ENCODE measurements at regions not wholly inside any gene's neighbourhood (a gene's known extent, or its start where the extent isn't known, plus 50 kb on each side); places are given as distances from the start of the nearest gene placed in this dataset.

DNA sequence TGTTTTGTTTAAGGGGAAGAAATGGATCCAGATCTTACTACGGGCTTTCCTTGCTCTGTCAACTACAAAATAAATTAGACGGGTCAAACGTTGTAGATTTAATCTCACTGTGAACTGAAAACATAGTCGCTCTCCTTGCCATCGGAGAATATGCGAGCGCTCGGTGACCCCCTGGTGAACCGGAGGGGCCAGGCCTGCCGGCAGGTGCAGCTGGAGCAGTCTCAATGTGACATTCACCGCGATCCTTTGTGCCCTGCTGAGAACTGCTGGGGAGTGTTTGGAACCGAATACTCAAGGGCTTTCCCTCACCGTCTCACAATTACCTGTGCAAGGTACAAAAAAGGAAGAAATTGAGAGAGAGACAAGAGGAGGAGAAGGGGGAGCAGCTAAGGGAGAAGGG, 174.1 kb upstream of the GPR26 start:
- no peak for DNase-seq (ENCODE audit: low read depth in 3 of 3)

DNA sequence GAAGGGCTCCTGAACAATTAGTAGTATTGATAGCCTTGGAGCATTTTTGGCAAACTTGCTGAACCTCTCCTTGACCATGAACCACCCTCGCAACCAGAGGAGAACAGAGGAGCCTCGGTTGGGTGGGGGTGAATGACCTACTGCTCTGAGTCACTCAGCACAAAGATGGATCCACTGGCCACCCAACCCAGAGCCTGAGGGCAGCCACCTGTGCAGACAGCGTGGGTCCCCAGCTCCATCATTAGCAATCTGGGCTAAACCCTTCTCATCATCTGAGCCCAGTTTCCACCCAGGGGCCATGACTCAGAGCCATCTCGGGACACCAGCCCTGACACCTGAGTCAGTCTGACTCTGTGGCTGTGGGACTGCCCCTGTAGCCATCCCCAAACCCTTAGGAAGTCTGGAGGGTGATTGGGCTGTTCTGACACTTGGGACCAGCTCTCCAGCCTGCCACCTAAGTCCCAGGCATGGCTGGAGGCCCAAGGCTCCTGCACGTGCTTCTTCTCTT, 171.8 kb upstream of the GPR26 start:
- no peak for DNase-seq (ENCODE audit: low read depth in 3 of 3)

DNA sequence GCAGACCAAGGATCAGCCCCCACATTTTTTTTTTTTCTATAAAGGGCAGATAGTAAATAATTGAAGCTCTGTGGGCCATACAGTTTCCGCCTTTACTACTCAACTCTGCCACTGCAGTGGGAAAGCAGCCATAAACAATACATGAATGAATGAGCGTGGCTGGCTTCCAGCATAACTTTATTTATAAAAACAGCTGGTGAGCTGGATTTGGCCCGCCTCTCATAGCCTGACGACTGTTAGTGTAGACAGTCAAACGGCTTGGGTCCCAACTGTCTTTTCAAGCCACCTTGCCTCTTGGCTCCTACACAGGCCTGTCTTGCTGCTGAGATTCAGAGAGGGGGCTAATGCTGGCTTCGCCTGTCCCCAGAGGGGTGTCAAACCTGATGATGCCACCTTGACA, 169.8 kb upstream of the GPR26 start:
- DNase-seq (ENCODE audit: low read depth in 3 of 3): no peak

DNA sequence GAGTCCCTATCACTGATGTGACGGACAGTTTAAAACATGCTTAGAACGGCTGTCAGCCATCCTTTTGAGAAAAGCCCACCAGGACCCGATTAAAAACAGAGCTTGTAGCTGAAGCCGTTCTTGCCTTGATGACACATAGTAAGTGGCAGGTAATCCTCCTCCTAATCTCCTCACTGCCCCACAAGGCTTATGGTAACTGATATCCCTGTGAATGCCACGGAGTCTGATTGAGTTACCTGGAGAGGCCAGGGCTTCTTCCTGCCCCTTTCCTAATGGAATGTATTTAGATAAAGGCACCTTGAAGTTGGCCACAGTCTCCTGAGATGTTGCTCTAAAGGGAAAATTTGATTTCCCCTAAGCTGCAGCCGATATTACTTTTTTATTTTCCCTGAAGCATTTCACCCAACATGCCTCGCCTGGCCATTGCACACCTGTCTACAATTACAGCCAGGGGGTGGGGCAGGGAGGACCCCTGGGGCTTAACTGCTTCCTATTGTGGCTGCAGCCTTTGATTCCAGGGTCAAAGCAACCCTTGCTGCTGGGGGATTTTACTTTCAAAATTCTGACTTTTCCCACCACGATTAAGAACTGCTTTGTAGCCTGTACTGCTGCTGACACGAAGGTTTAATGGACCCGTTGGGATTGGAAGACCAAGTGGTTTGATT, 169.0 kb upstream of the GPR26 start:
- no peak for DNase-seq (ENCODE audit: low read depth in 3 of 3)

DNA sequence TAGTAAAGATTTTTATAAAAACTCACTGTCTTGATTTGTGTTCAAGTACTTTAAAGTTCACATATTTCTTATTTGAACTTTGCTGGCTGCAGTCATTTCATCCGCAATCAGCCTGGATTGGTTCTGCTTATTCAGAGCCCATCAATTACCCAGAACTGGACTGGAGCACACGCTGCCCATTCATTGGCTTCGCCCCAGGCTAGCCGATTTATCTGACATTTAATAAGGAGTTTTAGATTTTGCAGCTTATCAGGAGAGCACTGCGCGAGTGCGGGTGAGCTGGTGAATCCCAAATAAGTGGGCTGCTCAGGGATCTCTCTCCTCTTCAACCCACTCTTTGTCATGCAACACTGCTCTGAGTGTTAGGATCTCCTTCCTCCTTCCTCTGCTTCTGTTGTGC, 166.0 kb upstream of the GPR26 start:
- no peak for DNase-seq (ENCODE audit: low read depth in 3 of 3)

DNA sequence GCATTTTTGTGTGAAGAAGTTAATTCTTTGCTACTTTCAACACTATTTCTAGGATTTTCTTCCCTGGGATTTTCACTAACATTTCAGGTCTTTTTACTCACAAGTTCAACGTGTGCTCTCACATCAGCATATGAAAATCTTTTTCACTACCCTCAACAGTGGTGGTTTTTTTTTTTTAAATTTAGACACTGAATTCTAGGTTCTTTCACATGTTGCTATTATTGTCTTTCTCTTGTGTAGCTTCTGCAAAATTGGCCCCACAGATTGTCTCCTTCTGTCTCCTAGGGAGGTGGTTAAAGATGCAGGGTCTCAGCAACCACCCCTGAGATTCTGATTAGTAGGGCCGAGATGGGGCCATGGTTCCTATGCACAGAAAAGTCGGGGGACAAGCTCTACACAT, 165.0 kb upstream of the GPR26 start:
- DNase-seq (ENCODE audit: low read depth in 3 of 3): no peak

DNA sequence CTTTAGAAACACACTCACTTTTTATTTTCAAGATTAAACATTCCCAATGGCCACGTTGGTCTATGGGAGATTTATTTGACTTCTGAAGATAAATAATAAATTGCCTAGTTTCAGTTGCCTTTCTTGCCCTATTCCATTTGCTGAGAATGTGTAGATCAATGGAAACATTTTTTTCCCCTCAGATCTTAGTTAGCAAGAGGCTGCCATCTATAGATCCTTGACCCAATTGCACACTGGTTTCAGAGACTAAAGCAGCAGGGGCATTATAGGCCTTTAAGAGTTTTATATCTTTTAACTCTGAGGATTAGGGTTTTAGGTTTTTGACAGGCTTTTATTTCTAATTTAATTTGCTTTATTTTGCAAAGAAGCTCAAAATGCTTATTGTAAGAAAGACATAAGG, 163.2 kb upstream of the GPR26 start:
- DNase-seq (ENCODE audit: low read depth in 3 of 3): no peak

DNA sequence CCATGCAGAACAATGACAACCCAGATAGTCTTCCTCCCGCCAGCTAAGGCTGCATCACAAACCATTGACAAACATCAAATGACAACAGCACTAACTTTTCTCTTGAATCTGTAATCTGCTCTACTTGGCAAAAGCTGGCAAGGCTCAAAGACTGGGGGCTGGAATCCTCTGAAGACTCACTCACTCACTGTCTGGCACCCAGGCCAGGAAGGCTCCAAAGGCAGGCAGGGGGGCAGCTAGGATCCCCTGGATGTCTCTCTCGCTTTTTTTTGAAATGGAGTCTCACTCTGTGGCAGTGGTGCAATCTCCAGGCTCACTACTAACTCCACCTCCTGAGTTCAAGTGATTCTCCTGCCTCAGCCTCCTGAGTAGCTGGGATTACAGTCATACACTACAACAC, 159.7 kb upstream of the GPR26 start:
- DNase-seq (ENCODE audit: low read depth in 3 of 3): no peak

DNA sequence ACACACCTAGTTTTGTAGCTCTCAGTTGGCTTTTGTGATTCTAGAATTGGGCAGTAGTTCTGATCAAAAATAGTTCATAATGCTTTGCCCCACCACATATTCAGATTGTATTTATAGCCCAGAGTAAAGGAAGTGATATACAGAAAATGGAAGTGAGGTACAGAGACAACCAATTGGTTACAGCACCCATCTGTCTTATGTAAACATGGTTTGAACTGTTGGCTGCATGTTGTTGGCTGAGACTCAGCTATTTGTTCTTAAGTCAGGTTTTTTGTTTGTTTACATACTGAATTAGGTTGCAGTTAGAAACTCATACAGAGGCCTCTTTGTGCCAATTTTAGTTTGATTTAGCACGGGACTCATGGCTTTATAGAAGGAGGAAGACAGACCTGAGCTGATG, 158.9 kb upstream of the GPR26 start:
- no peak for DNase-seq (ENCODE audit: low read depth in 3 of 3)

DNA sequence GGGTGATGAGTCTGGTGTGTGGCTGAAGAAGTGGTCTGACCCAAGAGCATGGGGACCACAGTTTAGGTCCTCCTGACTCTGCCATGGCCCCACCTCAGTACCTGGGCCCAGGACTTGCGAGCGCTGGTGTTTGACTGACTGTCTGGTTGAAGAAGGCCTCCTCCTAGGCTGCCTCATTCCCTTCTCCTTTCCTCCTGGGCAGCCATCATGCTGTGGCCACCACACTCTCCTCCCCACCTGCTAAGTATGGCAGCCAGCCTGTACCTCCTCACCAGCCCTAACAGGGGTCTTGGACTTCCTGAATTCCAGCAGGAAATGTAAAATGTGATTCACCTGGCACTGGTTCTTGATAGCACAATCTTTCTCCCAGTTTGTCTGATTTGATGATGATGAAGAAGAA, 156.8 kb upstream of the GPR26 start:
- no peak for DNase-seq (ENCODE audit: low read depth in 3 of 3)

DNA sequence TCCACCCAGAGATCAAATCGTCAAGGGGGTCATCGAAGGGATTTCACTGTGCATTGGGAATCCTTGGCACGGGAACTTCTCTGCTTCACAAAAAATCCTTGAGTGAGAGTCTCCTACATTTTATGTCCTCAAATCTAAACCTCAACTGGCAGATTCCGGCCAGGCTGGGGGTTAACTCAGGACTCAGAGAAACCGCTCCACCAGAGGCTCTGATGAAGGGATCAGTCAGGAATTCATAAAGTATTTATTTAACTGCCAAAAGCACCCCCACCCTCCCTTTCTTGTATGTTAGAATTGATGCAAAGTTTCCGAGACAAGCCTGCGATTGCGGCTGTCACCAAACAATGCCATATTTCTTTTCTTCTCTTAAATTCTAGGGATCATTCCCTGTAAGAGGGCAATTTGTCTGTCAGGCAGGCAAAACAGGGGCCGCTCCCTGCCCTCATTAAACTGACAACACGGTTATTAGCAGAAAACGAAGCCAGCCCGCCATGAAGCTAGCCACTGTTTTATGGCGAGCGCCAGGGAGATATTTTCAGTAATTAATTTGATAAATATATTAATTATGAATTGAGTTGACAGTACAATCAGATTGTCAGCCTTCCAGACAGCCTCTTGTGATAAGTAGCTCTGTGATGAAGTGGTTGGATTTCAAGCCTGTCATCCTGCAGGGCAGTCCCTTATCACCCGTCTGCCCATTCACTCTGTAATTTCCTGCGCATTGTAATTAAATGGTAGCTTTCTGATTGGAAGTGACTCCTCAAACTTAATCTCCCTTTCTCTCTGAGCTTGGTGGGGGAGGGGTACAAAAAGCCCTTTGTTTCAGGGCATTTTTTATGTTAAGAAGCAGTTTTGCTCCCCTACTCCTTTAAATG, 153.0 kb upstream of the GPR26 start:
- DNase-seq (ENCODE audit: low read depth in 3 of 3): no peak

DNA sequence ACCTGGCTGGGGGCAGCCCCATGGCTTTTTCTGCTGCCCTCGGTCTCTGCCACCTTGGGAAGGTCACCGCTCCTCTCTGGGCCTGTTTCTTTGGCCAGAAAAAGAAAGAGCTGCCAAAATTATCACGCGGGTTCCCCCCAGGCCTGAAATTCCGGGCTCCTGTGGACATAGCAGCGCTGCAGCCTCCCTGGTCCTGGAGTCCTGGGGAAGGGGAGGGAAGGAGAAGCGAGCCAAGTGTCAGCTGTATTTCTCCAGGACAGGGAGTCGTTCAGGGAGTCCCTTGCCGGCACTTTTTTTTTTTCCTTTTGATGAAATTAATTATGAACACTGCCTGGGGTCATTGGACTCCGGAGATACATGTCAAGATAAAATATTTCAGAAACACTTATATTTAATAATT, 152.3 kb upstream of the GPR26 start:
- DNase-seq (ENCODE audit: low read depth in 3 of 3): no peak

DNA sequence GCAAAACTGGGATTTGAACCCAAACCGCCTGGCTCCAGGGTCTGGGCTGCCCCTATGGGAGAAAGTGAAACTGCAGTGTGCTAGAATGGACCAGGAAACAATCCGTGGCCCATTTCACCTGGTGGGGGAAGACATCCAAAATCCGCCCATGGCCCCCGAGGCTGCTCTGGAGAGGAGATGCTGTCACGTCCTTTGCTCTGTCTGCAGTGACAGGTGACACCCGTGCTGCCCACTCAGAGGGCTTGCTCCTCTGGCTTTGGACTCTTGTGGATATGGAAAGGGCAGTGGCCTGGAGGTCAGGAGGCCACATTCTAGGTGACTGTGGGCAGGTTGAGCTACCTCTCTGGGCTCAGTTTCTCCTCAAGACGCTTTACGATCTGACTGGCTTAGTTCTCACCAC, 151.2 kb upstream of the GPR26 start:
- DNase-seq (ENCODE audit: low read depth in 3 of 3): no peak

DNA sequence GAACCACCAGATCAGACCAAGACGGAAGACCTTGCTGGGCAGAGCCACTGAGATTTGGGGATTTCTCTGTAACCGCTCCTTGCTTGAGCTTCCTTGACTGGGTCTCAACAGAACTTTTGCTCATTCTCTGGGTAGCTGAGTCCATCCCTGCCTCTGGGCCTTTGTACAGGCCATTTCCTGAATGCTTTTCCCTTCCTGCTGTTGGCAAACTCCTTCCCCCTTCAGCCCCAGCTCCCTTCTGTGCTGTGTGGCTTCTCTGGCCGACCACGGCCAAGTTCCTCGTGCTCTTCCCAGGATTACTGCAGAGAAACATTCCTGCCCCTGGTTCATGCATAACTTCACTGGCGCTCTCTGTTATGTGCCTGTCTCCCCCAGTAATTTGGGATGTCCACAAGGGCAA, 150.5 kb upstream of the GPR26 start:
- DNase-seq (ENCODE audit: low read depth in 3 of 3): no peak

DNA sequence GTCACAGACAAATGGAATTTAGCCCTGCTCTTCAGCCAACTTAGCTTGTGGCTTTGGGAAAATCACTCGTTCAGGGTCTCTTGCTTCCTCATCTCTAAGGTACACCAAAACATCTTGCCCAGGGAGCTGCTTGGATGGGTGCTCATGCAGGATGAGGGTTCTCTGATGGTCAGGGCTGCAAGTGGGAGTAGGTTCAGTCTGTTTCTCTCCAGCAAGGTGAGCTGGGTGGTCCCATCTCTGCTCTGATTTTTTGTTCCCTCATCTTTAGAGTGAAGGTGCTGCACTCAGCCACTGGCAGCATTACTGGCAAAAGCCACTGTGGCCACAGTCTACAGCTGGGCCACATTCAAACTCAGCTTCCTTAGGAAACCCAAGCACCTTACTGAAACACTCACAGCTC, 149.9 kb upstream of the GPR26 start:
- no peak for DNase-seq (ENCODE audit: low read depth in 3 of 3)

DNA sequence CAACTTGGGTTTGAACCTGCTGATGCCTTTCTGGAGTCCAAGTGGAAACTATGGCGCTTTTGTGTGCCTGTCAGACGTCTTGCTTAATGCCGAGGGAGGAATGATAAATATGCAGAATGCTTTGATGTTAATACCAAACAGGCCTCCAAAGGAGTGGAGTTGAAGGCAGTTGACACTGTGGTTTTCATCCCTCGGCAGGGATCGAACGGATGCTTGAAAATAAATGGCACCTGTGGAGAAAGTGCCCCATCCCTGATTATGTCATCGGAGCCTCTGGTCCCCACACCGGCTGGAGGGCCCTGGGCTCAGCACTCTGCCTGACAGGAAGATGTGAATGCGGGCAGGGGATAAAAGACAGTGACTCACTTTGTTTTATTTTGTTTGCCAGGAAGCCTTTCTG, 148.7 kb upstream of the GPR26 start:
- DNase-seq (ENCODE audit: low read depth in 3 of 3): no peak

DNA sequence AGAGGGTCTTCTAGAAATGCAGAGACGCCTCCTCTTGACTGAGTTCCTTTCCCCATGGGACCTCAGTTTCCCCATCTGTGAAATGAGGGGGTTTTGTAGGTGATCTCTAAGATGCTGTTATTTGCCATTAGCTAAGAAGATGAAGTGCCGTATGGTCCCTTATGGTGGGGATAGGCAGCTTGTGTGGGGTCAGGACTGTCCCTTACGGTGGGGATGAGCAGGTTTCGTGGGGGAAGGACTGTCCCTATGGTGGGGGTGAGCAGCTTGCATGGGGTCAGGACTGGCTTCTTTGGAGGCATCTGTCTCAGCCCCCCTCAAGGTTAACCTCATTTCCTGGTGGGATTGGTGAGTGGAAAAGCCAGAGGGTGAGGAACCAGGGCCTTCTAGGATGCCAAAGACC, 148.3 kb upstream of the GPR26 start:
- DNase-seq (ENCODE audit: low read depth in 3 of 3): no peak

DNA sequence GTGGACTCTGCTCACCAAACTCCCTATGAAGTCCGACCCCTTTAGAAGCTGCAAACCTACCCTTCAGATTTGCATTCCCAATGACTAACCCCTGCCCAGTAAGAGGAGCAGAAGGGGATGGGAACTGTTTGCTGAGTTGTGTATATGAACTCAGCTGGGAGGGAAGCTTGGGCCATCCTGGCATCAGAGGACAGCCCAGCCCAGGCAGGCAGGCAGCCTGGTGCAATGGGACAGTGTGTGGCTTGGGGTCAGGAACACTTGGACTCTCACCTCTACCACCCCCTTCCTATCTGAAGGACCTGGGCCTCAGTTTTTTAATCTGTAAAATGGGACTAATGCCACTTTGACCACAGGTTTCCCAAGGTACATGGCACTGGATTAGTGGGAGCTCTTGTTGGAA, 147.4 kb upstream of the GPR26 start:
- no peak for DNase-seq (ENCODE audit: low read depth in 3 of 3)

DNA sequence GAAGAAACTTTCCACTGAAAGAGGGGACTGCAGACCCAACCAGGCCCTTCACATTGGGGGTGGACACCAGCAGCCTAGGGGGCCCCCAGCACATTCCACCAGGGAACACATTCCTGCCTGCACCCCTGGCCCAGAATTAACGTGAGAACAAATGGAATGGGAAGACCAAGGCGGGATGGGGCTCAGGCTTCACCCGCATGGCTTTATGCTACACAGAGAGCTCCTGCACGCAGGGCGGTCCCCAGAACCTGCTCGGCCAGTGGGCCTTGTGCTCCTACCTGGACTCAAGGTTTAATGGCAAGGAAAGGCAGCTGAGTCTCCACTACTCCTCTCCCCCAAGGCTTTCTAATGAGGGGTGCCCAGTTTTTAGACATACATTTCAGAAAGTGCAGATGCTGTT, 146.3 kb upstream of the GPR26 start:
- no peak for DNase-seq (ENCODE audit: low read depth in 3 of 3)

DNA sequence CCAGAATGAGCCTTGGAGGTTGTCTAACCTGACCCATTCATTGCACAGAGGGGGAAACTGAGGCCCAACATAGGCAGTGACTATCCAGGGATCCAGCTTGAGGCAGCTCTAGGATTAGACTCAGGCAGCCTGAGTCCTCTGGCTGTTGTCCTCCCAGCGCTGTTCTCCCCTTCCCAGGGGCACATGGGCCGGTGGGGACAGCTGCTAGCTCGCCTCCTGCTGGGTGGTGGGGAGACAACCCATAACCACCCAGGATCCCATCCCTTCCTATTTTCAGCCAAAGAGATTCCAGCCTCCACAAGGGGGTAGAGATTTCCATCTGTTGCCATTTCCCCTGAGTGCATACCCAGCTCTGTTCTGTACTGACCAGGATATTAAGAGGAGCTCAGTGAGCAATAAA, 145.1 kb upstream of the GPR26 start:
- no peak for DNase-seq (ENCODE audit: low read depth in 3 of 3)

DNA sequence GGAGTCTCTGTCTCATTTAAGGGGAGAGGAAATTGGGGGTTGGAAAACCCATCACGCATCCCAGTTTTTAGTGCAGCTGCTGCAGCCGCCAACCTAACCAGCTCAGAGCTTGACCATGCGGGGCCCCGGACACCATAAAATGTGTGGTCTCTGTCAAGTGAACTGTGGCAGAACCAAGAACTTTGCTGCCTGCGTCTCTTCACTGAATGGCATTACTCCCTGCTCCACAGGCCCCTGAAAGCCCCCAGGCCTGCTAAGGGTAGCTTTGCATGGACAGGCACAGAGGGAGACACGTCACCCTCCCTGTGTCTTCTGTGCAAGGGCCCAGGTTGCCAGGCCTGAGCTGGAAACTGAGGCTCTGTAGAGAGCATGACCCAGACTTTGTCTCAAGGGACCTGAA, 144.6 kb upstream of the GPR26 start:
- no peak for DNase-seq (ENCODE audit: low read depth in 3 of 3)

DNA sequence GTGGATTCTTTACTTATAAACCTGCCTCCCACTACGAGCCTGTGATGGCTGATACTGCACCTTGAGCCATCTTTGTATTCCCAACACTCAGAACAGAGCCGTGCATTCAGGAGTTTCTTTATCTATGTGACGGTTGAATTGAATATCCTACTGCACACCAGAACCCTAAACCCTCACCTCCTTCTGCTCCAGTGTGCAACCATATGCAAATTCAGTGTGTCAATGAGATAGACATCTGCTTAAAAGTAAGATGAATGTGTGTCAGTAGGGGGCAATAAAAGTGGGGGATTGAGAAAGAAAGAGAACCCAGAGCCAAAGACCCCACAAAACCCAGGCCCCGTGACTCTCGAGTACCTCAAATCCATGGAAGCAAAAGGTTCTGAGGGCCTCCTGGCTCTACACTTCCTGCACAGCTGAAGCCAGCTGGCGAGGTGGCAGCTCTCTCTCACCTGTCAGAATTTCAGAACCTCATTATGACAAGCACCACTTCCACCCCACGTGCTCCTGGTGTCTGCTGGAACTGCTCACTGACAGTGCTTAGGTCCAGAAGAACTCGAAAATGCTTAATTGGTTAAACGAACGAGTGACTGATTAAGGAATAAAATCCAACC, 143.3 kb upstream of the GPR26 start:
- DNase-seq (ENCODE audit: low read depth in 3 of 3): no peak

DNA sequence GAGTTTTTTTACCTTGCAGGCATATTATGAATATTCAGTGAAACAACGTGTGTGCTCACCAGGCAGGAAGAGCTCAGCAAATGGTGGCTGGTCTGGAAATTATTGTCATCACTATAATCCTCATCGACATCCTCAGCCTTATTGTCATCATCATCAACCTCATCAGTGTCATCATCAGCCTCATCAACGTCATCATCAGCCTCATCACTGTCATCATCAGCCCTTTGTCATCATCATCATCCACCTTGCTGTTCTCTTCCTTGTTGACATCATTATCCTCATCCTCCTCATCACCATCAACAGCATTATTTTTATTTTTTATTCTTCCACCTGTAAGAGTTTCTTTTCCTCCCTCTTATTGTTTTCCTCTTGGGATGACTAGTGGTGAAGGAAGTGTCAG, 142.3 kb upstream of the GPR26 start:
- DNase-seq (ENCODE audit: low read depth in 3 of 3): no peak
